IMR-90 (cell line): ENCODE measurements at regions not wholly inside any gene's neighbourhood (a gene's known extent, or its start where the extent isn't known, plus 50 kb on each side); places are given as distances from the start of the nearest gene placed in this dataset.

ENCODE experiments used
- ATAC-seq: fragments of 200-7000 bp; cut with Tn5 transposase; 2 replicates; pipeline ENCODE4 v1.9.1; 2020; ENCODE audit warnings: low read depth, mild to moderate bottlenecking, moderate library complexity
- BruUV-seq: library from RNA; stranded (reverse); fragments of 400-500 nt; replicated peaks from 2 replicates; lab custom pipeline; 2021; lab: Mats Ljungman, UMichigan
- CTCF ChIA-PET: fragments of 300-600 bp; formaldehyde crosslinking; extraction: SDS; loops from one replicate; lab custom pipeline; 2021; ENCODE audit warnings: antibody characterized with exemption; lab: Yijun Ruan, JAX
- POLR2A ChIA-PET: fragments of 300-600 bp; sonication (Branson Sonifier 250); formaldehyde crosslinking; loops from one replicate; lab custom pipeline; 2022; ENCODE audit warnings: antibody characterized with exemption; ENCODE audit not compliant: unreplicated experiment; lab: Charles Lee
- DNase-seq: peaks from one replicate; pipeline ENCODE4 v3.0.0; 2013
- H2AFZ ChIP-seq: replicated peaks from 2 replicates; pipeline ENCODE3; 2013; ENCODE audit warnings: low read length, mild to moderate bottlenecking; ENCODE audit not compliant: poor library complexity
- H2AK5ac ChIP-seq: 2 replicates; pipeline ENCODE4 v1.6.1; 2013; ENCODE audit warnings: low read depth, low read length, inconsistent platforms
- H2AK9ac ChIP-seq: replicated peaks from 2 replicates; pipeline ENCODE3; 2013; ENCODE audit warnings: mild to moderate bottlenecking, low read depth, low read length, moderate library complexity; ENCODE audit not compliant: poor library complexity
- H2BK120ac ChIP-seq: 2 replicates; pipeline ENCODE4 v1.6.1; 2013; ENCODE audit warnings: low read depth, low read length, inconsistent platforms
- H2BK15ac ChIP-seq: 3 replicates; pipeline ENCODE4 v1.6.1; 2013; ENCODE audit warnings: low read depth, low read length, inconsistent platforms
- H2BK20ac ChIP-seq: 2 replicates; pipeline ENCODE4 v1.6.1; 2013; ENCODE audit warnings: low read depth, mild to moderate bottlenecking, inconsistent platforms, low read length, moderate library complexity
- H2BK5ac ChIP-seq: 2 replicates; pipeline ENCODE4 v1.6.1; 2013; ENCODE audit warnings: mild to moderate bottlenecking, low read depth, low read length, inconsistent platforms; ENCODE audit not compliant: poor library complexity, severe bottlenecking
- H3K14ac ChIP-seq: replicated peaks from 2 replicates; pipeline ENCODE4 v1.6.1; 2013; ENCODE audit warnings: low read depth, low read length, inconsistent platforms
- H3K18ac ChIP-seq: 2 replicates; pipeline ENCODE4 v1.6.1; 2013; ENCODE audit warnings: low read depth, low read length, control low read depth
- H3K23ac ChIP-seq: 2 replicates; pipeline ENCODE4 v1.6.1; 2013; ENCODE audit warnings: low read depth, low read length, inconsistent platforms
- H3K27ac ChIP-seq: 2 replicates; pipeline ENCODE4 v1.5.1; 2013; ENCODE audit warnings: mild to moderate bottlenecking, control low read depth, low read length; ENCODE audit not compliant: insufficient read depth
- H3K27me3 ChIP-seq: 2 replicates; pipeline ENCODE4 v1.6.1; 2013; ENCODE audit warnings: low read length; ENCODE audit not compliant: control insufficient read depth, insufficient read depth
- H3K36me3 ChIP-seq: 2 replicates; pipeline ENCODE4 v1.6.1; 2013; ENCODE audit warnings: low read length, mixed read lengths; ENCODE audit not compliant: control insufficient read depth, insufficient read depth
- H3K4ac ChIP-seq: 2 replicates; pipeline ENCODE4 v1.6.1; 2013; ENCODE audit warnings: low read depth, low read length, inconsistent platforms
- H3K4me1 ChIP-seq: 2 replicates; pipeline ENCODE4 v1.6.1; 2013; ENCODE audit warnings: low read length, mixed read lengths; ENCODE audit not compliant: control insufficient read depth, insufficient read depth
- H3K4me2 ChIP-seq: 2 replicates; pipeline ENCODE4 v1.6.1; 2013; ENCODE audit warnings: low read depth, mild to moderate bottlenecking, control low read depth, low read length, moderate library complexity
- H3K4me3 ChIP-seq: 2 replicates; pipeline ENCODE4 v1.5.1; 2013; ENCODE audit warnings: low read depth, mild to moderate bottlenecking, control low read depth, low read length, moderate library complexity; ENCODE audit not compliant: insufficient read depth
- H3K56ac ChIP-seq: 2 replicates; pipeline ENCODE4 v1.6.1; 2013; ENCODE audit warnings: low read length, inconsistent platforms; ENCODE audit not compliant: insufficient read depth; ENCODE audit errors: extremely low read depth
- H3K79me1 ChIP-seq, 2 experiments: 2 replicates each; pipeline ENCODE4 v1.6.1; 2013; ENCODE audit warnings: low read length in 2 of 2, inconsistent platforms in 1 of 2, low read depth in 1 of 2
- H3K9ac ChIP-seq: 2 replicates; pipeline ENCODE4 v1.6.1; 2013; ENCODE audit warnings: low read depth, low read length, control low read depth
- H3K9me1 ChIP-seq: 2 replicates; pipeline ENCODE4 v1.6.1; 2013; ENCODE audit warnings: low read length, inconsistent platforms; ENCODE audit not compliant: insufficient read depth
- H3K9me3 ChIP-seq: 2 replicates; pipeline ENCODE4 v1.6.1; 2013; ENCODE audit warnings: low read length; ENCODE audit not compliant: control insufficient read depth, insufficient read depth
- H4K20me1 ChIP-seq: 2 replicates; pipeline ENCODE4 v1.6.1; 2013; ENCODE audit warnings: low read length, inconsistent platforms; ENCODE audit not compliant: insufficient read depth
- H4K5ac ChIP-seq: 2 replicates; pipeline ENCODE4 v1.6.1; 2013; ENCODE audit warnings: mild to moderate bottlenecking, low read depth, low read length, control low read depth
- H4K8ac ChIP-seq, 2 experiments: 2 replicates each; pipeline ENCODE4 v1.6.1; 2013; ENCODE audit warnings: low read depth in 2 of 2, low read length in 2 of 2, control low read depth in 1 of 2, inconsistent platforms in 1 of 2
- H4K91ac ChIP-seq: 2 replicates; pipeline ENCODE4 v1.6.1; 2013; ENCODE audit warnings: low read depth, low read length, inconsistent platforms; ENCODE audit not compliant: insufficient read depth
- BHLHE40 ChIP-seq: fragments of 150-350 bp; IDR thresholded peaks from 2 replicates; pipeline ENCODE4 v1.6.1; 2016; ENCODE audit warnings: mild to moderate bottlenecking, low read depth, low read length
- CEBPB ChIP-seq: IDR thresholded peaks from 2 replicates; pipeline ENCODE4 v1.6.1; 2012; ENCODE audit warnings: low read depth, low read length, improper control_type of control experiment
- CHD1 ChIP-seq: IDR thresholded peaks from 2 replicates; pipeline ENCODE4 v1.6.1; 2012; ENCODE audit warnings: low read depth, low read length, improper control_type of control experiment
- FOS ChIP-seq: fragments of 150-350 bp; IDR thresholded peaks from 2 replicates; pipeline ENCODE4 v1.6.1; 2016; ENCODE audit warnings: low read depth, low read length
- MAFK ChIP-seq: IDR thresholded peaks from 2 replicates; pipeline ENCODE4 v1.6.1; 2012; ENCODE audit warnings: low read depth, low read length, improper control_type of control experiment
- MAZ ChIP-seq: IDR thresholded peaks from 2 replicates; pipeline ENCODE4 v1.6.1; 2012; ENCODE audit warnings: low read depth, mild to moderate bottlenecking, low read length, improper control_type of control experiment, moderate library complexity, borderline replicate concordance
- MXI1 ChIP-seq: IDR thresholded peaks from 2 replicates; pipeline ENCODE4 v1.6.1; 2012; ENCODE audit warnings: low read depth, mild to moderate bottlenecking, low read length, moderate library complexity, borderline replicate concordance
- NFE2L2 ChIP-seq: fragments of 150-350 bp; IDR thresholded peaks from 2 replicates; pipeline ENCODE4 v1.6.1; 2016; ENCODE audit warnings: low read depth, mild to moderate bottlenecking, low read length
- POLR2A ChIP-seq: IDR thresholded peaks from 2 replicates; pipeline ENCODE4 v1.6.1; 2012; ENCODE audit warnings: mild to moderate bottlenecking, low read depth, low read length
- RAD21 ChIP-seq: IDR thresholded peaks from 2 replicates; pipeline ENCODE4 v1.6.1; 2012; ENCODE audit warnings: low read length, improper control_type of control experiment
- RCOR1 ChIP-seq: IDR thresholded peaks from 2 replicates; pipeline ENCODE4 v1.6.1; 2012; ENCODE audit warnings: mild to moderate bottlenecking, low read length, improper control_type of control experiment; ENCODE audit not compliant: insufficient replicate concordance
- SMC3 ChIP-seq: fragments of 150-350 bp; IDR thresholded peaks from 2 replicates; pipeline ENCODE4 v1.6.1; 2016; ENCODE audit warnings: low read depth, mild to moderate bottlenecking, antibody characterized with exemption, low read length, moderate library complexity
- WGBS, 2 experiments: methylation state at CpG; one replicate each; pipeline versions ENCODE4 v1.1.5 to v1.1.7; 2013; ENCODE audit warnings: missing lambda C conversion rate in 2 of 2; ENCODE audit not compliant: insufficient read length in 1 of 2; ENCODE audit errors: extremely low coverage in 2 of 2; 5-methylcytosine and 5-hydroxymethylcytosine counted together
- dilution Hi-C: fragments of 300-500 bp; cut with HindIII; formaldehyde crosslinking; loops from one replicate; pipeline ENCODE4 v1.14.3; 2018; ENCODE audit warnings: low sequenced_read_pairs; ENCODE audit not compliant: unreplicated experiment
- in situ Hi-C: fragments of 300-500 bp; cut with MboI; formaldehyde crosslinking; loops from 3 replicates; pipeline ENCODE4 v1.14.3; 2019; ENCODE audit warnings: low sequenced_read_pairs, inconsistent platforms, mixed read lengths
- intact Hi-C: fragments of 100-400 bp; cut with micrococcal nuclease; formaldehyde crosslinking; loops from 2 replicates; pipeline ENCODE4 v1.10.0; 2022
- TF ChIP-seq, protein P1 (sequence below): conservative IDR thresholded peaks from 2 replicates; pipeline ENCODE4 v1.5.1; 2012; ENCODE audit warnings: mild to moderate bottlenecking, low read depth, low read length, improper control_type of control experiment
- TF ChIP-seq, protein P2 (sequence below): fragments of 150-350 bp; IDR thresholded peaks from 2 replicates; pipeline ENCODE4 v1.6.1; 2016; ENCODE audit warnings: low read depth, mild to moderate bottlenecking, low read length, moderate library complexity, borderline replicate concordance
- TF ChIP-seq, protein P3 (sequence below): fragments of 150-350 bp; IDR thresholded peaks from 2 replicates; pipeline ENCODE4 v1.6.1; 2017; ENCODE audit warnings: mild to moderate bottlenecking, antibody characterized with exemption, low read length, low read depth

DNA sequence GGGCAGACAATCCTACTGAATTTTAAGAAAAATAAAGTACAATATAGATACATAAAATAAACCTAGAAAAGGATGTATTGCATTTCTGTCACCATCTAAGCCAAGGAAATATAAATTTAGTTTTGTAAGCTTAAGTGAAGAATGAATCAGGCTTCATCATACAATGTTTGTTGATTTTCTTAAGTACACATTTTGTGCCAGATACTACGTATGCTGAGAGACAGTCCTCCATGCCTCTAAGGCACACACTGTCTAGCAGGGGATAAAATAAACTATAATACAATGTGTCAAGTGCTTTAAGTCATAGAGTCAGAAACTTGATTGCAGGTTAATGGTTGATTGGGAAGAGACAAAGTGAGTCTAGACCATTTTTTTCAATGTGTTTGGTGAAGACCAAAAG is 465.7 kb downstream of the TBC1D4 start:
- H3K4me2 ChIP-seq = no peak overlapping the region
- no peaks in the 10 kb centered on the region for H3K79me1 ChIP-seq
- H2BK120ac ChIP-seq = no peak overlapping the region
- no peak overlapping the region for H3K4ac ChIP-seq
- no peaks in the 10 kb centered on the region for H3K9me1 ChIP-seq
- TF ChIP-seq RAD21 (no peak), BHLHE40 (no peak), MAZ (no peak), CHD1 (no peak), MAFK (no peak), SMC3 (no peak), NFE2L2 (no peak), FOS (no peak), CEBPB (no peak), RCOR1 (no peak), MXI1 (no peak), POLR2A (no peak)
- TF ChIP-seq, protein P1, sequence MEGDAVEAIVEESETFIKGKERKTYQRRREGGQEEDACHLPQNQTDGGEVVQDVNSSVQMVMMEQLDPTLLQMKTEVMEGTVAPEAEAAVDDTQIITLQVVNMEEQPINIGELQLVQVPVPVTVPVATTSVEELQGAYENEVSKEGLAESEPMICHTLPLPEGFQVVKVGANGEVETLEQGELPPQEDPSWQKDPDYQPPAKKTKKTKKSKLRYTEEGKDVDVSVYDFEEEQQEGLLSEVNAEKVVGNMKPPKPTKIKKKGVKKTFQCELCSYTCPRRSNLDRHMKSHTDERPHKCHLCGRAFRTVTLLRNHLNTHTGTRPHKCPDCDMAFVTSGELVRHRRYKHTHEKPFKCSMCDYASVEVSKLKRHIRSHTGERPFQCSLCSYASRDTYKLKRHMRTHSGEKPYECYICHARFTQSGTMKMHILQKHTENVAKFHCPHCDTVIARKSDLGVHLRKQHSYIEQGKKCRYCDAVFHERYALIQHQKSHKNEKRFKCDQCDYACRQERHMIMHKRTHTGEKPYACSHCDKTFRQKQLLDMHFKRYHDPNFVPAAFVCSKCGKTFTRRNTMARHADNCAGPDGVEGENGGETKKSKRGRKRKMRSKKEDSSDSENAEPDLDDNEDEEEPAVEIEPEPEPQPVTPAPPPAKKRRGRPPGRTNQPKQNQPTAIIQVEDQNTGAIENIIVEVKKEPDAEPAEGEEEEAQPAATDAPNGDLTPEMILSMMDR = no peak
- TF ChIP-seq, protein P2, sequence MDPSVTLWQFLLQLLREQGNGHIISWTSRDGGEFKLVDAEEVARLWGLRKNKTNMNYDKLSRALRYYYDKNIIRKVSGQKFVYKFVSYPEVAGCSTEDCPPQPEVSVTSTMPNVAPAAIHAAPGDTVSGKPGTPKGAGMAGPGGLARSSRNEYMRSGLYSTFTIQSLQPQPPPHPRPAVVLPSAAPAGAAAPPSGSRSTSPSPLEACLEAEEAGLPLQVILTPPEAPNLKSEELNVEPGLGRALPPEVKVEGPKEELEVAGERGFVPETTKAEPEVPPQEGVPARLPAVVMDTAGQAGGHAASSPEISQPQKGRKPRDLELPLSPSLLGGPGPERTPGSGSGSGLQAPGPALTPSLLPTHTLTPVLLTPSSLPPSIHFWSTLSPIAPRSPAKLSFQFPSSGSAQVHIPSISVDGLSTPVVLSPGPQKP = no peak
- TF ChIP-seq, protein P3, sequence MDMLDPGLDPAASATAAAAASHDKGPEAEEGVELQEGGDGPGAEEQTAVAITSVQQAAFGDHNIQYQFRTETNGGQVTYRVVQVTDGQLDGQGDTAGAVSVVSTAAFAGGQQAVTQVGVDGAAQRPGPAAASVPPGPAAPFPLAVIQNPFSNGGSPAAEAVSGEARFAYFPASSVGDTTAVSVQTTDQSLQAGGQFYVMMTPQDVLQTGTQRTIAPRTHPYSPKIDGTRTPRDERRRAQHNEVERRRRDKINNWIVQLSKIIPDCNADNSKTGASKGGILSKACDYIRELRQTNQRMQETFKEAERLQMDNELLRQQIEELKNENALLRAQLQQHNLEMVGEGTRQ = no peak
- intact Hi-C loops = no loop called here
- no peak overlapping the region for H3K4me3 ChIP-seq
- in situ Hi-C loops = no loop called here
- H2AK9ac ChIP-seq = no peak overlapping the region
- H3K23ac ChIP-seq = no peak overlapping the region
- H3K56ac ChIP-seq = no peak overlapping the region
- no peak overlapping the region for H2BK5ac ChIP-seq
- H2AFZ ChIP-seq = no peak overlapping the region
- ChIA-PET CTCF (no interaction called here), POLR2A (no interaction called here)
- H3K27ac ChIP-seq = no peak overlapping the region
- H2BK15ac ChIP-seq = no peak overlapping the region
- BruUV-seq = no TSS peak
- no peak overlapping the region for H3K18ac ChIP-seq
- no peak overlapping the region for H3K14ac ChIP-seq
- DNase-seq (no peak), ATAC-seq (no peak)
- no peaks in the 10 kb centered on the region for H3K4me1 ChIP-seq
- H3K9me3 ChIP-seq = no peaks in the 10 kb centered on the region
- no peaks in the 10 kb centered on the region for H3K27me3 ChIP-seq
- no peak overlapping the region for H2AK5ac ChIP-seq
- no peaks in the 10 kb centered on the region for H4K20me1 ChIP-seq
- WGBS, 2 experiments = no CpG with 5 or more reads among the region's 1 CpG
- no peak overlapping the region for H4K5ac ChIP-seq
- no peak overlapping the region for H2BK20ac ChIP-seq
- dilution Hi-C loops = no loop called here
- no peak overlapping the region for H4K8ac ChIP-seq
- H3K9ac ChIP-seq = no peak overlapping the region
- H3K36me3 ChIP-seq = no peaks in the 10 kb centered on the region
- H4K91ac ChIP-seq = no peak overlapping the region
